Epithelial cell of proximal tubule (primary cell): ENCODE measurements at regions not wholly inside any gene's neighbourhood (a gene's known extent, or its start where the extent isn't known, plus 50 kb on each side); places are given as distances from the start of the nearest gene placed in this dataset.

ENCODE experiments used
- DNase-seq: peaks from one replicate; pipeline ENCODE4 v3.0.0-alpha.2; 2011; ENCODE audit warnings: low read depth
- H3K4me3 ChIP-seq: 2 replicates; pipeline ENCODE4 v1.5.1; 2011; ENCODE audit warnings: low read depth, mild to moderate bottlenecking, low read length
- TF ChIP-seq, protein P1 (sequence below): conservative IDR thresholded peaks from 2 replicates; pipeline ENCODE4 v1.5.1; 2012; ENCODE audit warnings: low read depth, mild to moderate bottlenecking, low read length

DNA sequence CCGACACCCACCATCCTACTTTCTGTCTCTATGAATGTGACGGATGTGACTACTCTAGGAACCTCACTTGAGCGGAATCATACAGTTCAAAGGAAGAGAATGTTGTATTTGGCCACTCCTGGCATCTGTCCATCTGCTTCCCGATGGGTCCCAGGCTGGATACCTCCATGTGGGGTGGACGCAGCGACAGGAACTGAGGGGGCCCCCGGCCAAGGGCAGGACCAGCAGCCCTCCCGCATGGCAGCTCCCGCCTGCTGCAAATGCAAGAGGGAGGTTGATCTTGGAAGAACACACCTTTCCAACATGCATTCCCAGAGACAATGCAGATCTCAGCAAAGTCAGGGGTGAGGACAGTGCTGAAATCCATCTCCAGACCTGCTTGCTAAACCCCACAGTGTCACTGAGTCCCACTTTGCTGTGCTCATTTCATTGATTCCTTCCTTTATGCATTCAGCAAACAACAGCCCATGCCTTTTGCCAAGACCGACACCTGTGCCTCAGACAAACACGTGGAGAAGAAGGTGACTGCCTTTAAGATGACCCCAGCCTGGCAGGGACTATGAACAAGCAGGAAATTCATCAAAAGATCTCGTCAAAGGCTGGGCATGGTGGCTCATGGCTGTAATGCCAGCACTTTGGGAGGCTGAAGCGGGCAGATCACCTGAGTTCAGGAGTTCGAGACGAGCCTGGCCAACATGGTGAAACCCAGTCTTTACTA lies 246.2 kb downstream of the CTTN start:
- H3K4me3 ChIP-seq, result no peak overlapping the region
- DNase-seq, result no peak
- TF ChIP-seq, protein P1, sequence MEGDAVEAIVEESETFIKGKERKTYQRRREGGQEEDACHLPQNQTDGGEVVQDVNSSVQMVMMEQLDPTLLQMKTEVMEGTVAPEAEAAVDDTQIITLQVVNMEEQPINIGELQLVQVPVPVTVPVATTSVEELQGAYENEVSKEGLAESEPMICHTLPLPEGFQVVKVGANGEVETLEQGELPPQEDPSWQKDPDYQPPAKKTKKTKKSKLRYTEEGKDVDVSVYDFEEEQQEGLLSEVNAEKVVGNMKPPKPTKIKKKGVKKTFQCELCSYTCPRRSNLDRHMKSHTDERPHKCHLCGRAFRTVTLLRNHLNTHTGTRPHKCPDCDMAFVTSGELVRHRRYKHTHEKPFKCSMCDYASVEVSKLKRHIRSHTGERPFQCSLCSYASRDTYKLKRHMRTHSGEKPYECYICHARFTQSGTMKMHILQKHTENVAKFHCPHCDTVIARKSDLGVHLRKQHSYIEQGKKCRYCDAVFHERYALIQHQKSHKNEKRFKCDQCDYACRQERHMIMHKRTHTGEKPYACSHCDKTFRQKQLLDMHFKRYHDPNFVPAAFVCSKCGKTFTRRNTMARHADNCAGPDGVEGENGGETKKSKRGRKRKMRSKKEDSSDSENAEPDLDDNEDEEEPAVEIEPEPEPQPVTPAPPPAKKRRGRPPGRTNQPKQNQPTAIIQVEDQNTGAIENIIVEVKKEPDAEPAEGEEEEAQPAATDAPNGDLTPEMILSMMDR, result no peak

DNA sequence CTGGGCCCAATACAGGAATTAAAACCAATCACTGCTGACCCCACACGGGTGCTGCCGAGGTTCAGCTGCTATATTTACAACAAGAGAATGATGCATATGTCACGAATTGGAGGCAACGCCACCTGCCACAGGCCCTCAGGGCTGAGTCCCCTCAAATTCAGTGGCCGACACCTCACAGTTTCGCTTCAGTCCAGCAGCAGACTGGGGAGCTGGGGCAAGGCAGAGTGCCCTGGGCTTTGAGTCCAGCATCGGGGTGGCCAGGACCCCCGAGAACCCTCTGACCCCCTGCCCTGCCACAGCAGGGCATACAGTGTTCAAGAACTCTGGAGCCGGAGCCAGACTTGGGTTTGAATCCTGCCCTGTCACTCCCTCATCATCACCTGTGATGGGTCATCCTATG lies 247.2 kb downstream of the CTTN start:
- no peak overlapping the region for H3K4me3 ChIP-seq
- TF ChIP-seq, protein P1, result no peak
- DNase-seq, result no peak

DNA sequence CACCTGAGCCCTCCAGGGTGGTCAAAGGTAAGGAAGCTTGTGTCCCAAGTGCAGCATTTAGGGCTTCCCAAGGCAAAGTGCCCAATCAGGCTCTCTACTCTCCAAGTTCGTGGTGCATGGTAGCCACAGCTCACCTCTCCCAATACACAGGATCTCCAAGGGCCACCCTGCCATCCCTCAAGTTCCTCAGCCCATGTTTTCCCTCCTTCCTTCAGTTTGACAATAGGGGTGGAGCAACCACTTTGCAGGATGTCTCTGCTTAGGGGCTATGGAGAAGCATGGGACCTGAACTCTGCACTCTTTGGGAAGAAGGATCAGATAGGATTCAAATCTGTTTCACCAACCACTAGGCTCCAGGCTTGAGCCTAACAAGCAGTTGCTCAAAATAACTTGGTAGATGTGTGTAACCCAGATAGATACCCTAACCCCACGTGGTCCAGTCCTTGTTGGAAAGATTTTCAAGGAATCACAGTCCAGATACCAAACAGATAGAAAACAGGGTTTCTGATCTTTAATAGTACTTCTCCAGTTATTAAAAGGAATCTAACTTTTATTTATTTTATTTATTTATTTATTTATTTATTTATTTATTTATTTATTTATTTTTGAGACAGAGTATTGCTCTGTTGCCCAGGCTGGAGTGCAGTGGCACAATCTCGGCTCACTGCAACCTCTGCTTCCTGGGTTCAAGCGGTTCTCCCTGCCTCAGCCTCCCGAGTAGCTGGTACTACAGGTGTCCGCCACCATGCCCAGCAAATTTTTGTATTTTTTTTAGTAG lies 248.1 kb downstream of the CTTN start:
- no peak for DNase-seq
- H3K4me3 ChIP-seq, result no peak overlapping the region
- TF ChIP-seq, protein P1, result no peak

- no peak for DNase-seq
- TF ChIP-seq, protein P1, result no peak
- no peak overlapping the region for H3K4me3 ChIP-seq
Observed at GRCh38 chr11:70647188-70648166, 249.1 kb downstream of the CTTN start.

GRCh38 chr11:70650075-70650909 lies 252.0 kb downstream of the CTTN start:
- no peak overlapping the region for H3K4me3 ChIP-seq
- TF ChIP-seq, protein P1, result peak; percentile 3
- no peak for DNase-seq

- H3K4me3 ChIP-seq, result no peak overlapping the region
- TF ChIP-seq, protein P1, result no peak
- no peak for DNase-seq
Observed at GRCh38 chr11:70651031-70651430, 252.7 kb downstream of the CTTN start.
